T-helper 17 cell (primary cell): ENCODE measurements at regions not wholly inside any gene's neighbourhood (a gene's known extent, or its start where the extent isn't known, plus 50 kb on each side); places are given as distances from the start of the nearest gene placed in this dataset.

Experiments used
- ATAC-seq: fragments of 150-1000 bp; cut with Tn5 transposase; 2 replicates; pipeline ENCODE4 v1.10.0; 2021; ENCODE audit warnings: mild to moderate bottlenecking, moderate library complexity
- DNase-seq, 3 donors: peaks; one replicate each; pipeline versions ENCODE4 v3.0.0 to v3.0.0-alpha.2; 2020 to 2021
- H3K9me3 ChIP-seq: one replicate; pipeline ENCODE4 v1.7.0; 2013; ENCODE audit warnings: low read length, mild to moderate bottlenecking; ENCODE audit not compliant: control insufficient read depth, poor library complexity, severe bottlenecking
- H3K27ac Mint-ChIP-seq: one replicate; pipeline ENCODE4 v1.8.0; 2022; ENCODE audit warnings: mild to moderate bottlenecking, moderate library complexity, mixed read lengths
- H3K27me3 Mint-ChIP-seq: one replicate; pipeline ENCODE4 v1.8.0; 2022; ENCODE audit warnings: mixed read lengths
- H3K36me3 Mint-ChIP-seq: one replicate; pipeline ENCODE4 v1.8.0; 2022; ENCODE audit warnings: low read depth, mixed read lengths
- H3K4me1 Mint-ChIP-seq: one replicate; pipeline ENCODE4 v1.8.0; 2022; ENCODE audit warnings: mild to moderate bottlenecking, mixed read lengths
- H3K4me3 Mint-ChIP-seq: one replicate; pipeline ENCODE4 v1.8.0; 2022; ENCODE audit warnings: mild to moderate bottlenecking, moderate library complexity, mixed read lengths

DNA sequence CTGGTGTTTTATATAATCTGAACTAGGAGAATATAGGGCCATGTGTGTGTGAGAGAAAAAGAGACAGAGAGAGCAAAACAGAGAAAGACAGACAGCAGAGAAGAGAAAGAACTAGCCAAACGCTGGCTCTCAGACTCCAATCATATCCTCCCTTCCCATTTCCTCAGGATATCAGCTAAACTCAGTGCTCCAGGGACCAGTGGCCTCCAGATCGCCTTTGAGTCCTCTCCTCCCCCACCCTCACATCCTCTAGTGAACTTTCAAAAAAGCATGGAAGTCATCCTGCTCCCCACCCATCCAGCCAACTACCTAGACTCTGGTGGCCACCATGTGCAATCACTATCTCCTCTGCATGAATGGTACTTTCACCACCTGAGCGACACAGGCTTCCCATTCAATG is 386.1 kb upstream of the NPVF start:
- no peaks in the 10 kb centered on the region for H3K36me3 Mint-ChIP-seq
- peaks cover 3% of the 10 kb centered on the region for H3K4me1 Mint-ChIP-seq
- no peak overlapping the region for H3K27ac Mint-ChIP-seq
- H3K9me3 ChIP-seq: no peaks in the 10 kb centered on the region
- H3K27me3 Mint-ChIP-seq: peaks cover 12% of the 10 kb centered on the region
- H3K4me3 Mint-ChIP-seq: no peak overlapping the region
- no peak for ATAC-seq
- no peak for DNase-seq

GRCh38 chr7:25615003-25615402 is 386.7 kb upstream of the NPVF start:
- Mint-ChIP-seq H3K4me3 (no peak overlapping the region), H3K4me1 (peaks cover 4% of the 10 kb centered on the region), H3K27me3 (peaks cover 12% of the 10 kb centered on the region), H3K27ac (no peak overlapping the region), H3K36me3 (no peaks in the 10 kb centered on the region)
- H3K9me3 ChIP-seq: no peaks in the 10 kb centered on the region
- DNase-seq (no peak), ATAC-seq (no peak)

- DNase-seq: no peak
- Mint-ChIP-seq H3K36me3 (no peaks in the 10 kb centered on the region), H3K27me3 (peaks cover 12% of the 10 kb centered on the region), H3K4me1 (peaks cover 10% of the 10 kb centered on the region), H3K27ac (no peak overlapping the region), H3K4me3 (no peak overlapping the region)
- no peaks in the 10 kb centered on the region for H3K9me3 ChIP-seq
- no peak for ATAC-seq
Measured at GRCh38 chr7:25615593-25615992, 387.3 kb upstream of the NPVF start.

DNA sequence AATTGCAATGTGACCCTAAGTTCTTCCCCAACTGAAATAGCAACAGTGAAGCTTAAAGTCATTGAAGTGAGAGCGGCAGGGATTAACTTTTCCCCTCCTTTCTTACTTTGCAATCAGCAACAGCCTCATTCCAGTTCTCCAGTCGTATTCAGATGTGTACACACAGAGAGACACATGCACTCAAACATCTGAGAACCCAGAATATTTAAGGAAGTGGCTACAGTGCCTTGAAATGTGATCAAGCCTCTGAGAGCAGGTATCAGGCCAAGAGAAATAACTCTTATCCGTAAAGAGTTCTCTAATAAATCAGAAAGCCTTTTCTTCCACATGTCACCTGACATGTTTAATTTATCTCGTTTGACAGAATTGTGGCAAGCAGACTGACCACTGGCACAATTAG is 388.9 kb upstream of the NPVF start:
- Mint-ChIP-seq H3K36me3 (no peaks in the 10 kb centered on the region), H3K27me3 (peaks cover 12% of the 10 kb centered on the region), H3K27ac (no peak overlapping the region), H3K4me3 (no peak overlapping the region), H3K4me1 (peaks cover 16% of the 10 kb centered on the region)
- no peaks in the 10 kb centered on the region for H3K9me3 ChIP-seq
- ATAC-seq (no peak), DNase-seq (no peak)

DNA sequence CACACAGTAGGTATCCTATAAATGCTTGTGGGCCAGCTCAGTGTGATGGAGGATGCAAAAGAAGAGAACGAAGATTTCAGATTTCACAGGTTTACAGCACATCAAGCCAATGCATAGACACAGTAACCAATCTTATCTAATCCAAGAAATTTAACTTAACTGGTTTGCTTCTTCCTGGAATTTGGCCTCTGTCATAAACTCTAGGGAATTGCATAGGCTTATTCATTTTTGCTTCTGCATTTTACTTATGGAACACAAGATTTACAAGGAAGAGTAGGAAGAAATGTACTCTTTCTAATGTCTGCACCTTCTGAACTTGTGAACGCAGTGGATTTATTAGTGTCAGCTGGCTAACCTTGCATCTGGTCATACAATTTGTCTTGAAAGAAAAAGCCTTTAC is 389.4 kb upstream of the NPVF start:
- no peak overlapping the region for H3K27ac Mint-ChIP-seq
- H3K9me3 ChIP-seq: no peaks in the 10 kb centered on the region
- DNase-seq (no peak), ATAC-seq (no peak)
- H3K4me1 Mint-ChIP-seq: peaks cover 16% of the 10 kb centered on the region
- no peak overlapping the region for H3K4me3 Mint-ChIP-seq
- peaks cover 12% of the 10 kb centered on the region for H3K27me3 Mint-ChIP-seq
- H3K36me3 Mint-ChIP-seq: no peaks in the 10 kb centered on the region

DNA sequence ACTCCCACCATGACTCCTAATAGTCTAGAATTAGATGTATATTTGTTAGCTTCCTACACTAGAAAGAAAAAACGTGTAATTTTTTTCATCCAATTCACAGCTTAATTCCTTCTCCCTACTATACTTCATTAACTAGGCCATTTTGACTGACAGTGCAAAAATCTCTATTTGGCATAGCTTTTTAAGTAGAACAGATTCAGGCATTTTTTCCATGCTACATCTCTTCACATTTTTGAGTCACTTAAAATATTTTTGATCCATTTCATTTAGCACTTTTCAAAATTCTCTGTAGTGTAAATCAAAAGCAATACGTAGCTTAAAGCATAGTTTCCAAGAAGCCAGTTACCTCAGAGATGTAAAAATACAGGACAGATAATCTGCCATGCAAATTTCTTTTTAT is 391.1 kb upstream of the NPVF start:
- Mint-ChIP-seq H3K27ac (no peak overlapping the region), H3K4me1 (peaks cover 16% of the 10 kb centered on the region), H3K36me3 (no peaks in the 10 kb centered on the region), H3K27me3 (peaks cover 5% of the 10 kb centered on the region), H3K4me3 (no peak overlapping the region)
- H3K9me3 ChIP-seq: no peaks in the 10 kb centered on the region
- ATAC-seq: no peak
- DNase-seq: no peak

DNA sequence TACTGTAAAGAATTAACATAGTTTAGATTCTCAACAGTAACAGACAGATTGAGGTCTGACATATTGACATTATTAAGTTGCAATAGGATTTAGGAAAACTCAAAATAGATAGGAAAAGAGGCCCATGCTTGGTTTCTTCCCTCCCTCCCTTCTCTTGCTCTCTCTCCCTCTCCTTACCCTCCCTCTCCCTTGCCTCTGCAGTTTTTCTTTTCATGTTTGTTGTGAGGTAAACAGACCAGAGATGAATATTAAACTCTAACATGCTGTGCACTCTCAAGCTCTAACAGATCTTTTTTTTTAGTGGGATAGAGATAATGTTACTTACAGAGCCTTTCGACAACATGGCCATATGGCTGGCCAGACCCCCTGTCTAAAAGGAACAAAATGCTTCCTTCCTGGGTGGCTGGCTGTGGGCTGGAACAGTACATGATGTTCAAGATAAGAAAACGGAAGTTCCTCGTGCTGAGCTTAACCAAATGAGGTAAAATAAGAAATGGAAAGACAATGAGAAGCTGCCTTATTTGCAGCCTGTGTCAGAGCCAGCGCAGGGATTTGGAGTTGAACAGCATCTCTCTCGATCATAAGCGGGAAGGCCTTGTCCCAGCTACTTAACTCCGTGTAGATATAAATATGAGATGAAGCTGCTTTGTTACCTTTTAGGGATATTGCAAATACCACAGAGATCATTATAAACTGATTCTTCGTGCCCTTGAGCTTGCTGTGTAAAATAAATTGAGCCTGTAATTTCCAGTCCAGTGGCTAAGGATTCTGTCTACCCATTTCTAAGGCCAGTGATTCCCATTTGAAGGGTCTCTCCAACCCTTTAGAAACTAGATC is 391.9 kb upstream of the NPVF start:
- Mint-ChIP-seq H3K4me1 (peaks cover 13% of the 10 kb centered on the region), H3K4me3 (peak overlapping the region; percentile 82), H3K27me3 (peaks cover under 1% of the 10 kb centered on the region), H3K27ac (peak overlapping the region; percentile 60), H3K36me3 (no peaks in the 10 kb centered on the region)
- no peaks in the 10 kb centered on the region for H3K9me3 ChIP-seq
- ATAC-seq: peak; percentile 59
- no peak for DNase-seq

GRCh38 chr7:25621993-25622392 is 393.7 kb upstream of the NPVF start:
- H3K4me1 Mint-ChIP-seq: peaks cover 13% of the 10 kb centered on the region
- H3K27ac Mint-ChIP-seq: no peak overlapping the region
- H3K4me3 Mint-ChIP-seq: no peak overlapping the region
- no peak for DNase-seq
- no peak for ATAC-seq
- H3K36me3 Mint-ChIP-seq: no peaks in the 10 kb centered on the region
- no peaks in the 10 kb centered on the region for H3K9me3 ChIP-seq
- peaks cover 11% of the 10 kb centered on the region for H3K27me3 Mint-ChIP-seq

DNA sequence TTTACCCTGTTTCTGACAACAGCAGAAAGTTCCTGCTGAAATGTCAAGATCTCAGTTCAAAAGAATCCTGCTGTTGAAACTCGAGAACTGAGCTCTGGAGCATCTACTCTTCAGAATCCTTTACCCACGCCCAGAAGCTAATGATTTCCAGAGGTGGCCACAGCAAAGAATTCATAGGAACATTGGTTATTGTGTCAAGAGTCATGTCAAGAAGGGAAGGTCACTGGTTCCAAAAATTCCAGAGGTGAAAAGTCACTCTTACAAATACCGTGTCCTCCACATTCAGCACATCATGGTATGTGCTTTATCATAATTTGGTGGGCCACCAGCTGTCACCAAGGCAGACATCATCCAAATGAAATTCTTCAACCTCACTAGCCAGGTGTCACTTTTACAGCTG is 394.4 kb upstream of the NPVF start:
- DNase-seq (no peak), ATAC-seq (no peak)
- no peak overlapping the region for H3K27ac Mint-ChIP-seq
- H3K27me3 Mint-ChIP-seq: peaks cover 13% of the 10 kb centered on the region
- no peaks in the 10 kb centered on the region for H3K9me3 ChIP-seq
- no peaks in the 10 kb centered on the region for H3K36me3 Mint-ChIP-seq
- peaks cover 13% of the 10 kb centered on the region for H3K4me1 Mint-ChIP-seq
- H3K4me3 Mint-ChIP-seq: no peak overlapping the region

DNA sequence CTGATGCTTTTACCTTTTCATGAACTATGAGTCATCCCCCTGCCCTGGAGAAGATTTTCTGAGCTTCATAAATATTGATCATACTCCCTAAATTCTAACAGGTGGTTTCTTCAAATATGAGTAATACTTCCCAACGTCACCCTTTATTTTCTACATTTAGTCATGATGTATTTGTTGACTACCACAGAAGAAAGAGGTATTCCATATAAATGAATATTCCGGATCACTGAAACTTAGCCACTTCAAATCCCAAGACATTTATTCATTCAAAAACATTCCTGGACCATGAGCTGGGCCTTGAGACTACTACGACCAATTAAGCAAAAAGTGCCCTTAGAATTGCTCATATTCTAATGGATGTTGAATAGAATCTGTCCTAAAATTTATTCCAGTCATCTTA is 395.8 kb upstream of the NPVF start:
- Mint-ChIP-seq H3K27ac (no peak overlapping the region), H3K36me3 (no peaks in the 10 kb centered on the region), H3K27me3 (peaks cover 23% of the 10 kb centered on the region), H3K4me1 (peaks cover 13% of the 10 kb centered on the region), H3K4me3 (no peak overlapping the region)
- ATAC-seq (no peak), DNase-seq (no peak)
- H3K9me3 ChIP-seq: no peaks in the 10 kb centered on the region

- Mint-ChIP-seq H3K27ac (no peak overlapping the region), H3K4me3 (no peak overlapping the region), H3K27me3 (peaks cover 27% of the 10 kb centered on the region), H3K4me1 (peaks cover 13% of the 10 kb centered on the region), H3K36me3 (no peaks in the 10 kb centered on the region)
- DNase-seq: no peak
- no peak for ATAC-seq
- no peaks in the 10 kb centered on the region for H3K9me3 ChIP-seq
Measured at GRCh38 chr7:25624833-25625232, 396.5 kb upstream of the NPVF start.

DNA sequence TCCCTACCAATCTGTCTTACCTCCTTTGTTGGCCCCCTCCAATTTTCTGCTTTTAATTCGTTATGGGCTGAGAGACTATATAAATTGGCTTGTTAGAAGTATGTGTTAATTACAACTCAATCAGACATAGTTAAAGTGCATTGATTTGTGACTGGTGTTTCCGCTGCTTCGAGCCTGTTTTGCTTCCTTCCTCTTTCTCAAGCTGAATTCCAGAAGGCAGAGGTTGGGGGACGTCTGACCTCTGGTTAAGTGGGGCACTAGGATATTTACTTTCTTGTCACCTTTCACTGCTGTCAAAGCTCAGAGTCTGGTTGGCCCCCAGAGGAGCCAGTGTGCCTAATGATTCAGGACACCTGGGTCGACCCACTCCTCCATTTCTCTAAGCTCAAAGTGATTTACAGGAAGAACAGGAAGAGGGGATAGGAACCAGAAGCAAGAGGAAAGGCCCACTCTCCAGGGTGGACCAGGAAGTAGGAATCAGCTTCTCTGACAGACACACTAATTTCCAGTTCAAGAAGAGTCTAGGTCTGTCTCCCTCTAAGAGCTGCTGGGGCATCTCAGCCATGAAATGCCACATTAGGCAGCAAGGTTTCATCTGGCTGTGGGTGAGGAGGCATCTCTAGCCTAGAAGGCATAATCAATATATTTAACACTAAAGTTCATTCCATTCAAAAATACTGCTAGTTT is 397.2 kb upstream of the NPVF start:
- no peak overlapping the region for H3K27ac Mint-ChIP-seq
- no peak for ATAC-seq
- DNase-seq: no peak
- H3K9me3 ChIP-seq: no peaks in the 10 kb centered on the region
- no peaks in the 10 kb centered on the region for H3K36me3 Mint-ChIP-seq
- H3K4me1 Mint-ChIP-seq: peaks cover 7% of the 10 kb centered on the region
- peaks cover 33% of the 10 kb centered on the region for H3K27me3 Mint-ChIP-seq
- H3K4me3 Mint-ChIP-seq: no peak overlapping the region

GRCh38 chr7:25626451-25627131 is 398.3 kb upstream of the NPVF start:
- no peaks in the 10 kb centered on the region for H3K9me3 ChIP-seq
- Mint-ChIP-seq H3K36me3 (no peaks in the 10 kb centered on the region), H3K27me3 (peaks cover 39% of the 10 kb centered on the region), H3K27ac (no peak overlapping the region), H3K4me1 (no peaks in the 10 kb centered on the region), H3K4me3 (no peak overlapping the region)
- ATAC-seq (no peak), DNase-seq (no peak)
